SW 1271 (cell line): ENCODE measurements at regions not wholly inside any gene's neighbourhood (a gene's known extent, or its start where the extent isn't known, plus 50 kb on each side); places are given as distances from the start of the nearest gene placed in this dataset.

Source experiments
- DNase-seq, 2 experiments: peaks; one replicate each; lab custom pipeline; 2025; lab: John Stamatoyannopoulos, UW

- no peak for DNase-seq
Measured at GRCh38 chr15:69505956-69506556, 53.4 kb downstream of the RPLP1 start.

- DNase-seq: no peak
Measured at GRCh38 chr15:69508659-69509058, 56.0 kb downstream of the RPLP1 start.

- DNase-seq: no peak
Measured at GRCh38 chr15:69509131-69509530, 56.5 kb downstream of the RPLP1 start.

GRCh38 chr15:69510556-69510955, 57.9 kb downstream of the RPLP1 start:
- no peak for DNase-seq

GRCh38 chr15:69511015-69511414, 58.4 kb downstream of the RPLP1 start:
- no peak for DNase-seq

GRCh38 chr15:69511716-69512340, 59.2 kb downstream of the RPLP1 start:
- no peak for DNase-seq

- no peak for DNase-seq
Measured at GRCh38 chr15:69513450-69513960, 60.9 kb downstream of the RPLP1 start.

- no peak for DNase-seq
Measured at GRCh38 chr15:69513986-69514385, 61.4 kb downstream of the RPLP1 start.

- DNase-seq: no peak
Measured at GRCh38 chr15:69515508-69515907, 62.9 kb downstream of the RPLP1 start.

GRCh38 chr15:69515926-69516325, 63.3 kb downstream of the RPLP1 start:
- DNase-seq: no peak

GRCh38 chr15:69517052-69517451, 64.4 kb downstream of the RPLP1 start:
- no peak for DNase-seq

- no peak for DNase-seq
Measured at GRCh38 chr15:69518806-69519205, 66.2 kb downstream of the RPLP1 start.

- no peak for DNase-seq
Measured at GRCh38 chr15:69520067-69520466, 67.4 kb downstream of the RPLP1 start.

GRCh38 chr15:69522361-69522760, 69.7 kb downstream of the RPLP1 start:
- no peak for DNase-seq

- DNase-seq: peak; percentile 33 to 57
Measured at GRCh38 chr15:69523010-69524001, 70.7 kb downstream of the RPLP1 start.

- DNase-seq: no peak
Measured at GRCh38 chr15:69524296-69524695, 71.7 kb downstream of the RPLP1 start.

- no peak for DNase-seq
Measured at GRCh38 chr15:69524814-69525213, 72.2 kb downstream of the RPLP1 start.

- DNase-seq: no peak
Measured at GRCh38 chr15:69525543-69525942, 72.9 kb downstream of the RPLP1 start.

- DNase-seq: no peak
Measured at GRCh38 chr15:69526081-69527061, 73.8 kb downstream of the RPLP1 start.

- no peak for DNase-seq
Measured at GRCh38 chr15:69529141-69529540, 76.5 kb downstream of the RPLP1 start.

- DNase-seq: no peak
Measured at GRCh38 chr15:69529961-69530633, 77.5 kb downstream of the RPLP1 start.
